Cerebellar nuclear complex (tissue), 1 donor: ENCODE measurements at regions not wholly inside any gene's neighbourhood (a gene's known extent, or its start where the extent isn't known, plus 50 kb on each side); places are given as distances from the start of the nearest gene placed in this dataset.
"Not testable (repeated sequence)": the region's sequence is repeated elsewhere in the genome, so short reads cannot be mapped to it uniquely, and the experiment has no call there.

Experiments
- DNase-seq, 2 experiments: peaks; one replicate each; lab custom pipeline; 2025; lab: John Stamatoyannopoulos, UW

DNA sequence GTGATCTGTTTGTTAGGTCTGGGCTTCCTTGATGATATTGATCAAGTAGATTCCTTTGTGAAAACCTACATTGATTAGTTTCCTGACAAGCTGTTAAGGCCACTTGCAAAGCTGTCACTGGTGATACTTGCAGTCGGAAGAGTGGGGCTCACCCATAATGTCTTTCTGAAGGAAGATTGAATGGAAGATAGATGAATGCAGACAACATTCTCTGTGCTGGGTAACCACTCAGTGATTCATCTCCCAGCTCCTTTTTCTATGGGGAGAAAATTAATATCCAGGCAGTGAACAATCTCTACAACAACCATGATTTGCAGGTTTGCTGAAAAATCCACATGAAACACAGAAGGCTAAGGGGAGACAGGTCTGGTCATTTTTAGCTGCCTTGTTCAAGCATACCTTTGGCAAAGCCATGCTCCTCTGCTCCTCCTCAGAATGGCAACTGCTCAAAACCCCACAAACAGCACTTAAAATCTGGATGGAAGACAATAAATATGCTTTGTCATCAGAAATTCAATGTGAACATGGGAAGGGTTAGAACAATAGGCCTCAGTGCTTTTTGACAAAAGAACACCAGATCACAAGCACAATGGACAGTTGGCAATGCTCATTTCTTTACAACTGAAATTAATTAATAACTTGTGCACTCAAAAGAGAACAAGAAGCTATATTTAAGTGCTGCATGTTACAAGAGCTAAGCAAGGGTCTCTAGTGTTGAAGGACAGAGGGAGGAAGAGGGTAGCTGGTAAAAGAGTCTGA is 495.4 kb downstream of the TOX3 start:
- no peak for DNase-seq

DNA sequence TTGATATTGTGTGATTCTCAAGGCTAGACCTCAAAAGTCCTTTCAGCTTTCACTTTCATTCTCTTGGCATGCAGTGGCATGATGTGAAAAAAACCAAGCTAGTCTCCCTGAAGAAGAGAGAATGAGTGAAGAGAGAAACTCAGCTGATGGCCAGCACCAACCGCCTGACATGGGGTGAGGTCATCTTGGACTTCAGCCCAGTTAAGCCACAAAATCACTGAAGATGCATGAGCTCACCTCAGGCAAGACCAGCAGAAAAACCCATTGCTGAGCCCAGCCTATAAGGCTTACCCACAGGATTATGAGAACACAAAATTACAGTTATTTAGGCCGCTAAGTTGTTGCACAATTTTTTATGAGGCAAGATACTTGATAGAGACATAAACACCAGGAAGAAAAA is 496.5 kb downstream of the TOX3 start:
- no peak for DNase-seq

DNA sequence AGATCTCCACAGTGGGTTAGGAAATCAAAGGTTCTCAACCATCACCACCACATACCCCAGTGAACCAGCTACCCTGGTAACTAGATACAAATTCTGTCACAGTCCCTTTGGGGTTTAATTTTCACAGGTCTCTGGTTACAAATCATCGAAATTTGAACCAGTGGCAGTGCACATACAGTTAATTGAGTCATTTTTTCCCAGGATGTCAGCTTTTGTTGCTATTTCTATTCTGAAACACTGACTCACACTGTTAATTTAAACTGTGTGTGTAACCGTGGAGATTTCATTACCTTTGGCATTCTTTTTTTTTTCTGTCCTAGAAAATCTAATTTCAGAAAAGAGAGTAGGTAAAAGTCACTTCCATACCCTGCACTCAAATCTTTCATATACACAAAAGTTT is 511.5 kb downstream of the TOX3 start:
- DNase-seq, result no peak

DNA sequence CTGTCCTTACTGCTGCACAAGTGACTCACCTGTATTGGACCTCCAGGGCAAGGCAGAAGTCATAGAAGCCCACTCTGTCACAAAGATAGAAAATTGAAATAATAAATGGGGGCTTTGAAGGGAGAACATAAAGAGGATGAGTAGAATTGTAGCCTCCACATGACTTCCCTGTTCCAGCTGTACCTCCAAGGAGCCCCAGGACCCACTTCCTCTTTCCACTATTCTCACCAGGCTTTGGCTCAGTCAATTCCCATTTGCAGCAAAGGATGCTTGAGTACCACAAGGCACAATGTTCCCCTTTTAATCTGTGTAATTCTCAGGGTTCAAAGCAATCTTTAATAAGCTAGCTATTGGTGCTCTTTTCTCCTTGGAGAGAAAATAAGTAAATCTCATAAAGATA is 512.1 kb downstream of the TOX3 start:
- no peak for DNase-seq

DNA sequence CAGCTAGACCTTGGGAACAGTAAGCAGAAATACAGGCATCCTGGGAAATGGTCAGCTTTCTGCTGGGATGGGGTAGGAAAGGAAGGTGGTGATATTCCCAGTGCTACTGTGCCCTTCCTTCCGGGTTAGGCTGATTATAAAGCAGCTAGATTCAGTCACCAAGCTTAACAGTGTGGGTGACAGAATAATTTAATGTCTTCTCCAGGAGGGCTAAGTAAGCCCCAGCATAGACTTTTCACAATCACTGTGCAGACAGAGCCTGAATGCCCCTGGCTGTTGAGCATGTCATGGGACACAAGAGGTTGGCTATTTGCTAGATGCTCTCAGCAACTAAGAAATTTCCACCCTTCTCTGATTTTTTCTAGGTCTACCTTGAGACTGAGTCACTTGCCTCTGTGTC is 513.0 kb downstream of the TOX3 start:
- DNase-seq, result no peak

DNA sequence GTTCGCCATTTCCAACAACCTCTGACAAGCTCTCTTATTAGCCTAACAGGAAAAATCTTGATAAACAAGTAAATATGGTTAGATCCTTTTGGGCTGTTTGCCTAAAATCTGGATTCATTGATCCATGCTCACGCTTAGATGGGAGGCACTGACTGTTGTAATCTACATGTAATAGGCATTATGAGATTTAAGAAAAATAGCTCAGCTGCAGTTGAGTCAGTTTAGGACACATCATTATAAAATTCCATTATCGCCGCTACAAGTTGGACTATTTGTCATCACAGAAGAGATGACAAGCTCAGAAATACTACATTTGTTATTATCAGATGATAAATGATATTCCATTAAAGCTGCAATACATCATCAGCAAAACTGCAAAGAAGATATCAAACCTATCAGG is 524.0 kb downstream of the TOX3 start:
- DNase-seq, result no peak

DNA sequence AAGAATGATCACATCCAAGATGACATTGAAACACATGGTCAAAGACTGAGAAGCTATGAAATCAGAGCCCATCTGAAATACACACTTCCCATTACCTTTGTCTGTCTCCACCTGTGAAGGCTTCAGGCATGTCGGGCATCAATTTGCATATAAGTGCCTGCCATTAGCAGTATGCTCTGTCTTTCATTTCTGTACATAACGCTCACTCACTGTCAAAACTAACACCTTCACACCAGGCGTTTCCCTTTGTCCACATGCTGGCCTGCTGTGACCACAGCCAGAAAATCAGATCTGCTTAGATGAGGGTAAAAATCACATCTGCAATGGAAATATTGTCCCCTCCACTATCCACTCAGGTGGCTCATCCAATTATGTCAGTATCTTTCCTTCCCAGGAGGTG is 524.8 kb downstream of the TOX3 start:
- no peak for DNase-seq

DNA sequence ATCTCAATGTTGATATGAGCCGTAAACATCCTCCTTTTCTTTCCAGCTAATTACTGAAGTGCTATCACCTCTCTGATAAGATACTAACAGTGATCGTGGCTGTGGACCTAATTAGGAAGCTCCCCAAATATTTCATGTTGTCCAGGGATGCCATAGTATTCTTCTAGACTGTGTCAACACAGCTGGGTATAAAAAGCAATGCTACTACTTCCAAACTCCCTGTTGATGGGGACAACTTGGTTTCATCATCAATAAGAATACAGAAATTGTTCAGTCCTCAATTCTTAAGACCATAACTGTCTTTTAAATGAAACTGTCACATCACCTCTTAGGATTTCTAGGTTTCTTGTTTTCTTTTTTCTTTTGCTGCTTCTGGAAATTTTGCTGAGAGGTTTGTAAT is 530.6 kb downstream of the TOX3 start:
- no peak for DNase-seq

DNA sequence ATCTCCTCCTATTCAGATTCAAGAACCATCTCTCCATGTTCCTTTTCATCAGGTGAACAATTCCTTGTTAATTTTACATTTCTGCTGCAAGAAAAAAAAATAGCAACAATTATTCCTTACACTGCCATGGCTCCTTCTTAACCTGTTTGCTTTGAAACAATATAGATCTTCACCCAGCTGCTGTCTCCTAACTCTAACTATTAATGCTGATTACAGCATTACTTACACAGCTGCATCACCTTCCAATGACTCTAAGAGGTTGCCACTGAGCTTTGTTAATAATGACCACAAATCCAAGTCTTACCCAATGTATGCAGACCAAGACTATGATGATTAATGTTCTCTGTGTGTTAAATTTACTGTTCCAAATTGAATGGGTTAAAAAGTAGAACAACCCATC is 541.4 kb downstream of the TOX3 start:
- no peak for DNase-seq

DNA sequence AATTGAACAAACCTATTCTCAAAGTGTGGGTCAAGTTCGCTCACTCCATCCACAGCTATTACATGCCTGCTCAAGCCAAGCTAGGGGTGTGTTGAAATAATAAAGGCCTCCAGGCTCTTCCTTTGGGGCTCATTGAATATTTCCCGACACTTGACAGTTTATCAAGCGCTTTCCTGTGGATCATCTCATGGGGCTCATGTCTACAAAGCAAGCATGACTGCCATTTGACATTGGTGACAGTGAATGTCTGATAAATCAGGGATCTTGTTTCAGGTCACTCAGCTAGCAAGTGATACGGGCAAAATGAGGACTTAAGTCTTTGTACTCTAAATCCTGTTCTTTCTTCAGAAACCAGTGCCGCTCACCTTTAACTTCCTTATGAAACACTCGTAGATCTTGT is 542.6 kb downstream of the TOX3 start:
- no peak for DNase-seq

DNA sequence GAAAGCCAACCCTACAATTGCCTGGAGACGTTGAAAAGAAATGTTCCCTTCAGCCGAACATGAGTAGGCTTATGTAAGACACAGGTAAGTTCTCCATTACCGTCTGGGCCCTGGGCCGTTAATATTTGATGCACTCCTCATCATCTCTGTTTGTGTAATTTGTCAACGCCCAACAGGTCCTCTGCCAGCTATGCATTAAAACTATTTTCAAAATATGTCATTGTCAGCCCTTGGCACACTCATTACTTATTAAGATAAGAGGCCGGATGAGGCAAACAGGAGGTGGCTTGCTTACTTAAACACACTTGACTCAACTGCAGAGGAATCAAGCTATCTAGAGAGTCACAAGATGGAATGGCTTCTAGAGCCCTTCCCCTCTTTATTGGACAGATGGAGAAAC is 544.9 kb downstream of the TOX3 start:
- no peak for DNase-seq

DNA sequence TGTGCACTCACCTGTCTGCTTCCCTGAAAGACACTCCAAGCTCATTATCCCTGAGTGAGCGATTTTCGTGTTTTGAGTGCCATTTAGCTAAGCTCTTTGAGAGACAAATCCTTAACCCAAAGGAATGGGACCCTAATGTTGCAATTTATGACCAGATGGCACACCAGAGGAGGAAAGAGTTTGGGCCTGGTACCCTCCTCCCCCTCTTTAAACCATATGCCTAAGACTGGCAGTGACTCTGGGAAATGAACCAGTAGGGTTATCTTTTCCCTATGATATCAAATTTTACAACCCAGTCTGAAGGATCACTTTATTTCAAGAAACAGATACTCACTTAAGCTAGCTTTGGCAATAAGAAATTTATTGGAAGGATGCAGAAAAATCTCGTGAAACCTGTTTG is 550.4 kb downstream of the TOX3 start:
- DNase-seq, result no peak

DNA sequence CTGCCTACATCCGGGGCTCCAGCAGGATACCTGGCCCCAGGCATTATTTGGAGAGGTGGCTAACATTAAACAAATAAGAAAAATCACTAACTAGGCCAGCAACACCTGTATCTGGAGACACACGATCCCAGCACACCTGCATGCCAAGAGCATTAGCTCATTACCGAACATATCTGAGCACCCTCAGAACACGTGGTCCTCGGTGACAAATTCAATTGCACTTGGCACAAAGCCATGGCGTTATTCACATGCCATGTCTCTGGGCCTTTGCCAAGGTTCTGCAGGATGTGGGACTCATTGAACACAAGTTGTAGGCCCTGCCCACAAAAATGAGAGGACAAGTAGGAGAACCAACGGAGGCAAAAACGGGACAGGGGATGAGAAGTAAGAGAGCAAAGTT is 552.3 kb downstream of the TOX3 start:
- no peak for DNase-seq

DNA sequence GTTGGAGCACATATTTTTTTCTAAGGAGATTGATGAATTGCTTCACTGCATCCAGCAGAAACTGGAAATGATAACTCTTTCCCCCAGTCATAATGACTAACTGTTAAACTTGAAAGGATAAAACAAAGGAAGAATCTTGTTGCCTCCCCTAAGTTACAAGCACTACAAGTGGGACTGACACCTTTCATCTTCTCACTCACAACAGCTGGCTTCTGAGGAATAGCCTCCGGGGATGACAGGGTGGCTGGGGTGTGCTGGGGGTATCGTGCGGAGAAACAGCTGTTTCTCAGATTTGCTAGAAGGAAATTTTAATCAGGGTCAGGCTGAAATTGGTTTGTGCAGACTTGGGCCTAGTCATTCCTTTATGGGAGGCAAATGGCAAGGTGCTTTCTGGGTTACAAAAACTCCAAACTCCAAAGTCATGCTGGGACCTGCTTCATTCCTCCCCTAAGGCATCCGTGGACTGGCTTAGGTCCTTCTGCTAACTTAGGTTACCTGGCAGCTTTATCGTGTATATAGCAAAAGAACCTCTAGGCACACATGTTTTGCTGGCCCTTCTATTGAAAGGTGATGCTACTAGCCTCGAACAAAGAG is 557.2 kb downstream of the TOX3 start:
- DNase-seq, result no peak

DNA sequence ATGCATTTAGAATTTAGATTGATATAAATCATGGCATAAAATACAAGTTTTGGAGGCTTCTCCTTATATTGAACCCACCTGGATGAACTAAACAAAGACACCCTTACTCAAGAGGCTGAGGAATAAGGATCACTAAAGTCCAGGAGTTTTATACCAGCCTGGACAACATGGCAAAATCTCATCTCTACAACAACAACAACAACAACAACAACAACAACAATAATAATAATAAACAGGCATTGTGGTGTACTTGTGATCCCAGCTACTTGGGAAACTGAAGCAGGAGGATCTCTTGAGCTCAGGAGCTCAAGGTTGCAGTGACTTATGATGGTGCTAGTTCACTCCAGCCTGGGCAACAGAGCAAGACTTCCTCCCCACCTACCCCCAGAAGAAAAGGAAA is 558.0 kb downstream of the TOX3 start:
- no peak for DNase-seq

DNA sequence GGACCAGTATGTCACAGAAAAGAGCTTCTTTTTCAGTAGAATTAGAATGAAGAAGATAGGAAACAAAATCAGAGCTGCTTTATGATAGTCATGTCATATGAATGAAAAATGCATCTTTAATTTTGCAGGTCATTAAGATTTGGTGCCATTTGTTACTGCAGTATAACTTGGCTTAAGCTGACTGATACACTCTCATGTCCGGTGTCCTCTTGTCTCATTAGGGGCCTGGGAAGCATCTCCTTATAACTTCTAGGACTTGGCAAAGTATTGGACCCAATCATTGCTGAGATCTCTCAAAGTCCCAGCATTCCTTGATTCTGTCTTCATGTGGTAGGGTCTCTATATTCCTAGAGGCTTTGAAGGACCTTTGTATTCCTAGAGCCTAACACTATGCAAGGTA is 559.4 kb downstream of the TOX3 start:
- DNase-seq, result no peak

DNA sequence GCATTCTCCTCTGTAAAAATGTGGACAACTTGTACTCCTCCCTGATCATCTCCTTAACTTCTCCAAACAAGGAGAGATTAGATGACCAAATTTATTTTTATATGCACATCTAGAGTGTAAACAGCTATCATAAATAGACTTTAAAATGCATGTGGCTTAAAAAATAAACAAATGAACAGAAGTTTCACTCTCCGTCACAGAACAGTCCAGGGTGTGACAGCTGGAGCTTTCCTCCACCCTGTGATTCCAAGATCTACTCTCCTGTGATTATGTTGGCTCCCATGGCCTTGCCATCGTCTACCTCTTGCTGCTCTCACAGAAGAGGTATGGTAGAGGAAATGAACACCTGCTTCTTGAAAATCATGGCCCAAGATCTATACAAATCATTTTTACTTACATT is 560.2 kb downstream of the TOX3 start:
- no peak for DNase-seq

DNA sequence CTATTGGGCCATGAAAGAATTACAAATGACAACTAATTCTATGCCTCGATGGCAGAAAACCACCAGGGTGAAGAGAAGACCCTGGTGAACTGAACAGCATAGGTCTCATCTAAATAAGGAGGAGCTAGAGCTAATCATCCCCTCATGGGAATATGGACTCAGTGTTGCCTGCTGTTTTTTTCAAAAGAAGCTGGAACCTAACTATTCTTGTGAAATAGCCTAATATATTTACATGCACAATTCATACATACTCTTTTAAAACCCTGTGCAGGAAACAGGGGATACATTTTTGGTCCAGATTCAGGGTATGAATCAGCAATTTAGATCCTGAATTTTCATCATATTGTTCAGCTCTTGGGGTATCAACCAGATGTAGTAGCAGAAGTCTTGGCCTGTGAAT is 560.6 kb downstream of the TOX3 start:
- DNase-seq, result no peak

DNA sequence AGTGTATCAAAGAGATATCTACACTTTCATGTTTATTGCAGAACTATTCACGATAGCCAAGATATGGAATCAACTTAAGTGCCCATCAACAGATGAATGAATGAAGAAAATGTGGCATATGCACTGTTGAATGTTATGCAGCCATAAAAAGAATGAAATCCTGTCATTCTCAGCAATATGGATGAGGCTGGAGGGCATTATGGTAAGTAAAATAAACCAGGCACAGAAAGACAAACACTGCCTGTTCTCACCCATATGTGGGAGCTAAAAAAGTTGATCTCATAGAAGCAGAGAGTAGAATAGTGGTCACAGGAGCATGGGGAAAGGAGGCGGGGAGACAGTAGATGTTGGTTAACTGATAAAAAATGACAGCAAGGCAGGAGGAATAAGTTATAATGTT is 561.8 kb downstream of the TOX3 start:
- no peak for DNase-seq

DNA sequence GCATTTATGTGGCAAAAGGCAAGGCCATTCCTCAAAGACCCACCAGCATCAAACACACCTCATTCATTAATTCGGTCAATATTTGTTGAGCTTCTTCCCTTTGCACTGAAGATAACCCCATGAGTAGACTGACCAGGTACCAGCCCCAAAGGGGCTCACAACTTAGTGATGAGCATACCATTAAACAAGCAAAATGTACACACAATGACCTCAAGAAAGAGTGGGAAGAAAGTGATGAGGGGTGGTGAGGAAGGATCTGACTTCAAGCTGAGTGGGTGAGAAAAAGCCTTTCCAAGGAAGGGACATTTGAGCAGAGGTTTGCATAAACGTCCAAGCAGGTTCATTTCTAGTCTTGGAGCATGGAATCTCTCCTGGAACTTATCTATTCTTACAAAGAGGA is 562.5 kb downstream of the TOX3 start:
- no peak for DNase-seq

DNA sequence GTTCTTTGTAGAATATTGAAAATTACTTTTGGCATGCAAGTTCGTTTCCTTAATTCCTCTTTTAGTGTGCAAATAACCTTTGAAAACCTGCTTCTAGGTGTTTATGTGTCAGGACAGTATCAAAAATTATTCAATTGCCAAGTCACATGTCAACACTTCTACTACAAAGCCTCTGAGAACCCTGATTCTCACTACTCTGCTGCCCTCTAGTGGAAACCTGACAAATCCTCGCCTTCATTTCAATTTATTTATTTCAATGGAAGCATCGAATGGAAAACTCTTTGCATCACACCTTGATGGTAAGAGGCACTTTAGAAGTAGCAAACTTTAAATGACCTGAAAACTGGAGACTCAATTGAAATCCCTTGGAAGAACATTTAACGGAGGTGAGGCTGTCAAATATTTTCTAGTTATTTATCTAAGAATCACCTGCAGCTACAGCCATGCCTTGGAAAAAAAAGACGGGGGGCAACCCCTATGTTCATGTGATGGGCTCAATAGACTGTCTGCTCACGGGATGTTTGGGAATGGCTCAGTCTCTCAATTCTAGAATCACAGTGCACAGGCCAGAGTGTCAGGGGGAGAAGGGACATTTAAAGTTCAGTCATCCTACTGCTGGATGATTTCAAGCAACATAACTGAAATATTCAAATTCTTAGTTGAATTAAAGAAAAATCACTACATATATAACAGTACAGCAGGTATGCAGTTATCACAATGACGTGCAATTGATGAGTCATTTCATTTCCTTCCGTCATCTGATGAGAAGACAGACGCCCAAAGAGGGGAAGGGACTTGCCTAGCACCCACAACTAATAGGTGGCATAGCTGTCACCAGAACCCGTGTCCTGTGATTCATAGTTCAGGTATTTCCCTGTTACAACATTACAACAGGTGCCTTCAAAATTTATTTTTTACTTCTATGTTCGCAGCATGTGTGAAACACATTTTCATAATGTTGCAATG is 563.9 kb downstream of the TOX3 start:
- no peak for DNase-seq

DNA sequence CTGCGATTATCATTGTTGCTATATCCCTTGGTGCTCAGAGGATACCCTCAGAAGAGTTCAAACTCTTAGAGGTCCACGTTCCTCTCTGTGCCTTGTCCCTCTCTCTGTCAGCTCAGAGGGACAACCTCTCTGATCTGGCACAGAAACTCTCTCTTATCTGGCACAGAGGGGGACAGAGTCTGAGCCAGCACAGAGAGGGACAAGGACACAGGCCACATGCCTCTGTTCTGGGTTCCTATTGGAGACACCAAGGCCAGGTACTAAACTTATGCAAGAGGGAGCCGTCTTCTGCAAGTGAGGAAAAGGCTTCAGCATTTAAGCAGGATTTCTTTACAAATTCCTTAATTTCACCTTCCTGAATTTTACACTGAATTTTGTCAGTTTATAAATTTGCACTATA is 565.2 kb downstream of the TOX3 start:
- DNase-seq, result no peak

DNA sequence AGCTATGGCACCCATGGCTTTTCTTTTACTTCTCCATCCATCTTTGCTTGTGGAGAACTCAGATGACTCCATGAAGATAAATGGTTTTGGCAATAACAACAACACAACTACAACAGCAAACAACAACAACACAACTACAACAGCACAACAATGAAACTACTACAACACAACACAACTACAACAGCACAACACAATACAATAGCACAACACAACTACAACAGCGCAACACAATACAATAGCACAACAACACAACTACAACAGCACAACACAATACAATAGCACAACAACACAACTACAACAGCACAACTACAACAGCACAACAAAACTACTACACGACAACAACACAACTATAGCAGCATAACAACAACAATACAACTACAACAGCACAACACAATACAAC is 569.4 kb downstream of the TOX3 start:
- not testable (repeated sequence) for DNase-seq
